GDM1 (cell line): ENCODE measurements at regions not wholly inside any gene's neighbourhood (a gene's known extent, or its start where the extent isn't known, plus 50 kb on each side); places are given as distances from the start of the nearest gene placed in this dataset.
"Not testable (repeated sequence)": the region's sequence is repeated elsewhere in the genome, so short reads cannot be mapped to it uniquely, and the experiment has no call there.

ENCODE experiments used
- DNase-seq: peaks from one replicate; lab custom pipeline; 2025; lab: John Stamatoyannopoulos, UW

GRCh38 chr2:144758196-144758595 lies 238.3 kb upstream of the ZEB2 start:
- not testable (repeated sequence) for DNase-seq

DNA sequence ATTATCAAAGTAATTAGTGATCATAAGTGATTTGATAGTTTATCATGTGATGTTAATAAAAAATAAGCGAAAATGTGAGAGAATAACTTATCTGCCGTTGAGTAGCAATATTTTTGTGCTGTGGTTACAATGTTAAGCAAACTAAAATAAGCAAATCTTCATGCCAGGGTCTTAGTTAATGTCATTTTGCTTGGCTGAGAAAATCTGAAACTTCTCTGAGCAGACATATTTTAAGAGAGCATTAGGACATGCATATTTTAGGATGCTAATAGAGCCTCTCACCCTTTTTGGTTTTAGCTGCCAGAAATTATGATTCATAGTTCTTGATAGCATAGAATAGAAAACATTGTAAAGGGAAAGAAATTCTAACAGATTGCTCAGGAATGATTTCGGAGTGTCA lies 233.5 kb upstream of the ZEB2 start:
- DNase-seq: no peak

DNA sequence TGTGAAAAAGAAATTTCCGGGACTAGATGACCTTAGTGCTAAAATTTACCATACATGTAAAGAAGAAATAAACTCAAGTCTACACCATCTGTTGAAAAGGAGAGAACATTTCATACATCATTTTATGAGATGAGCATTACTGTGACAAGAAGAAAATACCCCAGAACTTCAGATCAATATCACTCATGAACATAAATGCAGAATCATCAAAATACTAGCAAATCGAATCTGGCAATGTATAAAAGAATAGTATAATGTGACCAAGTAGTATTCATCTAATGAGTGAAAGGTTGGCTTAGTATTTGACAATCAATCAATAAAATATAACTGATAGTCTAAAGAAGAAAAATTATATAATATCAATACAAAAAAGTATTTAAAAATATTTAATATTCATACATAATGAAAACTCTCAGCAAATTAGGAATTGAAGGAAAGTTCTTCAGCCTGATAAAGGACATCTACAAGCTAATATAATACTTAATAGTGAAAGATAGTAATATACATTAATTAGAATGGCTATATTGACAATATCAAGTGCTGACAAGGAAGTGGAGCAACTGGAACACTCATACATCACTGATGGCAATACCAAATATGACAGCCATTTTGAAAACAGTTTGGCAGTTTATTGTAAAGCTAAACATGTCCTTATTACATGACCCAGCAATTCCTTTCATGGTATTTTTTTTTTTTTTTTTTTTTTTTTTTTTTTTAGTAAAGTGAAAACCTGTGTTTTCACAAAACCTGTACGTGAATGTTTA lies 231.4 kb upstream of the ZEB2 start:
- no peak for DNase-seq

- no peak for DNase-seq
Observed at GRCh38 chr2:144749188-144749587, 229.3 kb upstream of the ZEB2 start.

- no peak for DNase-seq
Observed at GRCh38 chr2:144748443-144748842, 228.5 kb upstream of the ZEB2 start.

DNA sequence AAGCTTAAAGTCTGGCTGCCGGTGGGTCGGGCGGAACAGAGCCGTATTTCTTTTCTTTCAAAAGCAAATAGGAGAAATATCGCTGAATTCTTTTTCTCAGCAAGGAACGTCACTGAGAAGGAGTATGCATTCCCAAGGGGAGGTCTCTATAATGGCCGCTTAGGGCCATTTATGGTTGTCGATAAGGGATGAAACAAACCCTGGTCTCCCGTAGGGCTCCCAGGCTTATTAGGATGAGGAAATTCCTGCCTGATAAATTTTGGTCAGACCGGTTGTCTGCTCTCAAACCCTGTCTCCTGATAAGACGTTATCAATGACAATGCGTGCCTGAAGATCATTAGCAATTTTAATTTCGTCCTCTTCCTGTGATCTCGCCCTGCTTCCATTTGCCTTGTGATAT lies 227.7 kb upstream of the ZEB2 start:
- no peak for DNase-seq

DNA sequence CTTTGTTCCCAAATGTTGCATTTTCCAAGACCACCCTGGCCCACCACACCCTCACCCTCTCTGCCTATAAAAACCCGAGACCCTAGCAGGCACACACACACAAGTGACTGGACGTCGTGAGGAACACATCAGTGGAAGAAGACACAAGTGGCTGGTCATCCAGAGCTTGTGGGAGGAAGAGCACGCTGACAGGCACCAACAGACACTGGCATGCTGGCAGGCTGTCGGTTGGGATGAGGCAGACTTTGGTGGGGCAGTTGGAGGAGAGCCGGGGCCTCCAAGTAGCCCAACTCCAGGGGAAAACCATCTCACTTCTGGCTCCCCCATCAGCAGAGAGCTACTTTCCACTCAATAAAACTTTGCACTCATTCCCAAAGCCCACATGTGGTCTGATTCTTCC lies 225.5 kb upstream of the ZEB2 start:
- no peak for DNase-seq

GRCh38 chr2:144738749-144739148 lies 218.8 kb upstream of the ZEB2 start:
- no peak for DNase-seq

- DNase-seq: no peak
Observed at GRCh38 chr2:144730711-144731110, 210.8 kb upstream of the ZEB2 start.

DNA sequence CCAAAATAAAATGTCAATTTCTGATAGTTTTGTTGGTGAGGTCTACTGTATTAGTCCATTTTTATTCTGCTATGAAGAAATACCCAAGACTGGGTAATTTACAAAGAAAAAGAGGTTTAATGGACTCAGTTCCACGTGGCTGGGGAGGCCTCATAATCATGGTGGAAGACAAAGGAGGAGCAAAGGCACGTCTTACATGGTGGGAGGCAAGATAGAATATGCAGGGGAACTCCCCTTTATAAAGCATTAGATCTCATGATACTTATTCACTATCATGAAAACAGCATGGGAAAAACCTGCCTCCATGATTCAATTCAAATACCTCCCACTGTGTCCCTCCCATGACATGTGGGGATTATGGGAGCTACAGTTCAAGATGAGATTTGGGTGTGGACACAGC lies 204.5 kb upstream of the ZEB2 start:
- DNase-seq: not testable (repeated sequence)

GRCh38 chr2:144718376-144718775 lies 198.5 kb upstream of the ZEB2 start:
- no peak for DNase-seq

DNA sequence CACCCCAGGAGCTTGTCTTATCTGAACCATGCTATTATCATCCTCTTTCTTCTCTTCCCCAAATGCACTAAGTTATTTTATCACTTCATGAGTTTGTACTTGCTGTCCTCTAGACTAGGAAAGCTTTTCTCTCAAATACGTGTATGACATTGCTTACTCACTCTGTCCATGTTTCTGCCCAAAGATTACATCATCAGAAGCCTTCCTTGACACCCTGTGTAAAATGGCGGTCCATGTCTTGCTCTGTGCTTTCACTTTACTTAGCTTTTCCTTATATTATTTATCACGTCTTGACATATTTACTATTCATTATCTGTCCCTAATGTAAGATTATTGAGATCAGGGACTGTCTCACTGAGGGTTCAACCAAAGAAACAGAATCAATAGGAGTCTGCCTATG lies 196.1 kb upstream of the ZEB2 start:
- no peak for DNase-seq

DNA sequence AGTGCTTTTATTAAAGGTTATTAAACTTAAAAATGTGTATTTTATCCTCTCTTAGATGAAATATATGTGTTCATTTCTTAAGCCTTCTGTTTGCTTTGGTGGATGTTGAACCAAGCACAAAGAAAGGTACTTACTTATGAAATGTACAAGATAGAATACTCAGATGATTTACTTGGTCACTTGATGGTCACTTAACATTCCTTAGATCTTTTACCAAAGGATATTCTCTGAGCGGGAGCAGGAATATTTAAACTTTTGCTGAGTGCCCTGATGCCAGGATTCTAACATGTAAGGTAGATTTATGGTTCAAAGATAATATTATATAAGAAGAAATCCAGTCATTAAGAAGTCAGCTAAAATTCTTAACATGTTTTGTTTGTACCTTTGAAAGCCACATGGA lies 193.5 kb upstream of the ZEB2 start:
- DNase-seq: no peak

- DNase-seq: no peak
Observed at GRCh38 chr2:144712550-144712940, 192.6 kb upstream of the ZEB2 start.

GRCh38 chr2:144711630-144712549 lies 192.0 kb upstream of the ZEB2 start:
- no peak for DNase-seq

GRCh38 chr2:144711084-144711483 lies 191.2 kb upstream of the ZEB2 start:
- no peak for DNase-seq

GRCh38 chr2:144708626-144709025 lies 188.7 kb upstream of the ZEB2 start:
- no peak for DNase-seq

- no peak for DNase-seq
Observed at GRCh38 chr2:144707736-144708326, 187.9 kb upstream of the ZEB2 start.

GRCh38 chr2:144706647-144707046 lies 186.7 kb upstream of the ZEB2 start:
- DNase-seq: no peak

- DNase-seq: no peak
Observed at GRCh38 chr2:144705328-144706245, 185.7 kb upstream of the ZEB2 start.

DNA sequence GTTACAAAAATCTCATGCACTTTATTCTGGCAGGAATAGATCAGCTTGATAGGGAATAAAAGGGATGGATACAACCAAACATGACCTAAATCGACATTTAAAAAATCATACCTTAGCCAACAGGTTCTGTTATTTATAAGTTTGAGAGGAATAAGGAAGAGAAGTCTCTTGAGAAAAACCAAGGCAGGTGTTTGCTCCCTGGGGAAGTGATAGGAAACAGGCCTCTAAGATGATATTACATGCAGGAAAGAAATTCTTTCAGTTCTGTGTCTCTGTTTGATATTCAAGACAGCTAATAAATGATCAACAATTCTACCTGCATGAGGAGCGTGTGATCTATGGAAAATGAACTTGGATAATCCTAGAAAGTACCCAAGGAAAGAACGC lies 184.8 kb upstream of the ZEB2 start:
- DNase-seq: no peak
